GM12878 (cell line): ENCODE measurements at regions not wholly inside any gene's neighbourhood (a gene's known extent, or its start where the extent isn't known, plus 50 kb on each side); places are given as distances from the start of the nearest gene placed in this dataset.

Experiments used
- FOS ChIP-seq: IDR thresholded peaks from 3 replicates; pipeline ENCODE4 v1.6.1; 2011; ENCODE audit warnings: borderline replicate concordance; ENCODE audit not compliant: insufficient read length; ENCODE audit errors: extremely low read depth
- HDAC2 ChIP-seq: fragments of 200-600 bp; sonication (generic); IDR thresholded peaks from 2 replicates; pipeline ENCODE4 v1.6.1; 2017
- LARP7 ChIP-seq: fragments of 450-650 bp; IDR thresholded peaks from 2 replicates; pipeline ENCODE4 v1.6.1; 2017; ENCODE audit warnings: mild to moderate bottlenecking
- POLR2AphosphoS5 ChIP-seq: IDR thresholded peaks from 2 replicates; pipeline ENCODE4 v1.6.1; 2011; ENCODE audit warnings: mild to moderate bottlenecking, low read length, inconsistent platforms
- PRDM15 ChIP-seq: fragments of 450-650 bp; formaldehyde crosslinking; IDR thresholded peaks from 2 replicates; pipeline ENCODE4 v1.4.0; 2020; ENCODE audit warnings: mild to moderate bottlenecking, moderate library complexity
- SKIL ChIP-seq: fragments of 450-650 bp; IDR thresholded peaks from 2 replicates; pipeline ENCODE4 v1.6.1; 2017; ENCODE audit warnings: mild to moderate bottlenecking, low read depth, inconsistent platforms; ENCODE audit not compliant: poor library complexity, severe bottlenecking
- SP1 ChIP-seq: IDR thresholded peaks from one replicate; pipeline ENCODE4 v1.6.1; 2011; ENCODE audit warnings: low read depth, low read length
- TF ChIP-seq, protein P1 (sequence below): IDR thresholded peaks from 2 replicates; pipeline ENCODE4 v1.6.1; 2011; ENCODE audit warnings: low read depth, mild to moderate bottlenecking, low read length, moderate library complexity, borderline replicate concordance; ENCODE audit errors: extremely low read depth

DNA sequence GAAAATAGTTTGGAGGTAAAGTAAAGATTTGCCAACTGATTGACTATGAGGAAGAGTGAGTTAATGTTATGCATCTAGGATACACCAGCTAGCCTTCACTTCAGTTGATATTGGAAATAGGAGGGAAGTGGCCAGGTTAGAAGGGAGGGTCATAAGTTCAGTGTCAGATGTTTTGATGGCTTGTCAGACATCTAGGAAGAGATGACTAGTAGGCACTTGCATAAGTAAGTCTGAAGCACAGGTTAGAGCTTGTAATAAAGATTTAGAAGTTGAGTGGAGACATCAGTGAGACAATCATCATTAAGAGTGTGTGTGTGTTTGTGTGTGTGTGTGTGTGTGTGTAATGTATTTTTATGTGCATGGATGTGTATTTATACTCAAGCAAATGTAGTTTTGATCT, 146.1 kb downstream of the OR4C45 start:
- no peak for TF ChIP-seq SP1
- TF ChIP-seq, protein P1, sequence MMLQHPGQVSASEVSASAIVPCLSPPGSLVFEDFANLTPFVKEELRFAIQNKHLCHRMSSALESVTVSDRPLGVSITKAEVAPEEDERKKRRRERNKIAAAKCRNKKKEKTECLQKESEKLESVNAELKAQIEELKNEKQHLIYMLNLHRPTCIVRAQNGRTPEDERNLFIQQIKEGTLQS = no peak
- TF ChIP-seq FOS = no peak
- no peak for TF ChIP-seq LARP7
- TF ChIP-seq POLR2AphosphoS5 = no peak
- no peak for TF ChIP-seq SKIL
- TF ChIP-seq PRDM15 (CRISPR knock-in tag) = no peak
- no peak for TF ChIP-seq HDAC2
